Upper lobe of left lung (tissue), 6 donors: ENCODE measurements at regions not wholly inside any gene's neighbourhood (a gene's known extent, or its start where the extent isn't known, plus 50 kb on each side); places are given as distances from the start of the nearest gene placed in this dataset.
A peak's percentile ranks its signal among the peaks of the same experiment; 100 is the strongest.

Experiments used
- ATAC-seq, 2 donors: fragments of 200-7000 bp; cut with Tn5 transposase; one replicate each; pipeline ENCODE4 v1.9.1; 2022; ENCODE audit warnings: mild to moderate bottlenecking in 2 of 2, moderate library complexity in 2 of 2; ENCODE audit not compliant: low FRiP score in 2 of 2
- DNase-seq, 2 donors: peaks; one replicate each; pipeline ENCODE4 v3.0.0-alpha.2; 2019 to 2020
- H3K27ac ChIP-seq, 4 donors: fragments of 200-600 bp; sonication (generic); one replicate each; pipeline ENCODE4 v1.5.1; 2016 to 2019
- H3K27me3 ChIP-seq, 4 donors: fragments of 200-600 bp; sonication (generic); one replicate each; pipeline ENCODE4 v1.5.1; 2017 to 2019
- H3K36me3 ChIP-seq, 4 donors: fragments of 200-600 bp; sonication (generic); one replicate each; pipeline ENCODE4 v1.5.1; 2016 to 2019
- H3K4me1 ChIP-seq, 4 donors: fragments of 200-600 bp; sonication (generic); one replicate each; pipeline ENCODE4 v1.5.1; 2018 to 2019
- H3K4me3 ChIP-seq, 4 donors: fragments of 200-600 bp; sonication (generic); one replicate each; pipeline ENCODE4 v1.5.1; 2017 to 2019; ENCODE audit warnings: mild to moderate bottlenecking in 2 of 4, moderate library complexity in 1 of 4
- H3K9me3 ChIP-seq, 4 donors: fragments of 200-600 bp; sonication (generic); one replicate each; pipeline ENCODE4 v1.5.1; 2018 to 2019
- CTCF ChIP-seq, 6 experiments: fragments of 450-650 bp in 4 of 6; fragments of 200-600 bp in 2 of 6; sonication (generic) in 2 of 6; IDR thresholded peaks; one replicate each; pipeline ENCODE4 v1.5.1; 2016 to 2019; ENCODE audit warnings: antibody characterized with exemption in 6 of 6
- EP300 ChIP-seq, 4 donors: sonication (generic); formaldehyde crosslinking; IDR thresholded peaks; one replicate each; pipeline ENCODE4 v1.5.1; 2017; ENCODE audit warnings: antibody characterized with exemption in 4 of 4, control low read depth in 2 of 4
- POLR2A ChIP-seq, 4 donors: fragments of 450-650 bp; IDR thresholded peaks; one replicate each; pipeline ENCODE4 v1.5.1; 2016 to 2017; ENCODE audit warnings: antibody characterized with exemption in 4 of 4, mild to moderate bottlenecking in 2 of 4
- POLR2AphosphoS5 ChIP-seq, 2 donors: sonication (generic); formaldehyde crosslinking; IDR thresholded peaks; one replicate each; pipeline ENCODE4 v1.5.1; 2017; ENCODE audit warnings: antibody characterized with exemption in 2 of 2
- WGBS, 2 donors: methylation state at CpG; one replicate each; pipeline ENCODE4 v1.1.5; 2017 to 2018; 5-methylcytosine and 5-hydroxymethylcytosine counted together
- donor health status: DM: no; HTN: no; CAD: no; lungs with moderate emphysema.
- donor health status: DM: no; HTN: yes; CAD: no; lungs with severe emphysema.

GRCh38 chr14:97413022-97413539 is 615.9 kb downstream of the VRK1 start:
- H3K9me3 ChIP-seq: no peaks in the 10 kb centered on the region
- ATAC-seq: no peak
- WGBS, 2 donors: 10 to 15% methylated on average over 19 of the region's 19 CpGs
- TF ChIP-seq EP300 (IDR thresholded peaks at IDR 0.05) (no peak), POLR2AphosphoS5 (IDR thresholded peaks at IDR 0.05) (no peak), POLR2A (IDR thresholded peaks at IDR 0.05) (no peak), CTCF (IDR thresholded peaks at IDR 0.05) (no peak)
- H3K4me3 ChIP-seq: peak overlapping the region in 1 of 4 donors; percentile 32
- H3K36me3 ChIP-seq: no peaks in the 10 kb centered on the region
- no peak overlapping the region for H3K27ac ChIP-seq
- DNase-seq: no peak
- H3K4me1 ChIP-seq: peaks cover 0 to 6% (median 1%) of the 10 kb centered on the region in 4 donors
- H3K27me3 ChIP-seq: peaks cover 0 to 8% (median 0%) of the 10 kb centered on the region in 4 donors

- H3K36me3 ChIP-seq: no peaks in the 10 kb centered on the region
- no peak for DNase-seq
- H3K4me3 ChIP-seq: no peak overlapping the region
- no peaks in the 10 kb centered on the region for H3K9me3 ChIP-seq
- H3K4me1 ChIP-seq: peaks cover 0 to 6% (median 1%) of the 10 kb centered on the region in 4 donors
- no peak overlapping the region for H3K27ac ChIP-seq
- H3K27me3 ChIP-seq: peaks cover 0 to 8% (median 0%) of the 10 kb centered on the region in 4 donors
- no peak for TF ChIP-seq EP300 (IDR thresholded peaks at IDR 0.05)
- no peak for TF ChIP-seq CTCF (IDR thresholded peaks at IDR 0.05)
- TF ChIP-seq POLR2A (IDR thresholded peaks at IDR 0.05): no peak
- no peak for TF ChIP-seq POLR2AphosphoS5 (IDR thresholded peaks at IDR 0.05)
- 66 to 70% methylated on average over 14 of the region's 14 CpGs for WGBS, 2 donors
- ATAC-seq: no peak
These were observed 617.0 kb downstream of the VRK1 start for GRCh38 chr14:97413966-97414717.

GRCh38 chr14:97414718-97415098 is 617.5 kb downstream of the VRK1 start:
- H3K4me1 ChIP-seq: peaks cover 0 to 6% (median 1%) of the 10 kb centered on the region in 4 donors
- ATAC-seq: no peak
- H3K27me3 ChIP-seq: peaks cover 0 to 8% (median 0%) of the 10 kb centered on the region in 4 donors
- no peak for DNase-seq
- TF ChIP-seq POLR2AphosphoS5 (IDR thresholded peaks at IDR 0.05): no peak
- TF ChIP-seq EP300 (IDR thresholded peaks at IDR 0.05): no peak
- no peak for TF ChIP-seq POLR2A (IDR thresholded peaks at IDR 0.05)
- no peak for TF ChIP-seq CTCF (IDR thresholded peaks at IDR 0.05)
- no peak overlapping the region for H3K27ac ChIP-seq
- H3K36me3 ChIP-seq: no peaks in the 10 kb centered on the region
- 44 to 66% methylated on average over 2 to 11 of the region's 11 CpGs for WGBS, 2 donors
- H3K9me3 ChIP-seq: no peaks in the 10 kb centered on the region
- H3K4me3 ChIP-seq: no peak overlapping the region

- H3K27me3 ChIP-seq: peaks cover 0 to 8% (median 0%) of the 10 kb centered on the region in 4 donors
These were observed 618.7 kb downstream of the VRK1 start for GRCh38 chr14:97415907-97416306.

More at GRCh38 chr14:97415907-97416306, 618.7 kb downstream of the VRK1 start:
- no peak for ATAC-seq
- no peaks in the 10 kb centered on the region for H3K36me3 ChIP-seq
- H3K4me1 ChIP-seq: peaks cover 0 to 6% (median 1%) of the 10 kb centered on the region in 4 donors
- no peak for TF ChIP-seq EP300 (IDR thresholded peaks at IDR 0.05)
- TF ChIP-seq CTCF (IDR thresholded peaks at IDR 0.05): no peak
- TF ChIP-seq POLR2AphosphoS5 (IDR thresholded peaks at IDR 0.05): no peak
- WGBS, 2 donors: 27 to 39% methylated on average over 7 of the region's 7 CpGs
- H3K9me3 ChIP-seq: no peaks in the 10 kb centered on the region
- no peak overlapping the region for H3K27ac ChIP-seq
- H3K4me3 ChIP-seq: no peak overlapping the region
- no peak for DNase-seq
